ENCODE measurements at regions not wholly inside any gene's neighbourhood (a gene's known extent, or its start where the extent isn't known, plus 50 kb on each side); places are given as distances from the start of the nearest gene placed in this dataset.

DNA sequence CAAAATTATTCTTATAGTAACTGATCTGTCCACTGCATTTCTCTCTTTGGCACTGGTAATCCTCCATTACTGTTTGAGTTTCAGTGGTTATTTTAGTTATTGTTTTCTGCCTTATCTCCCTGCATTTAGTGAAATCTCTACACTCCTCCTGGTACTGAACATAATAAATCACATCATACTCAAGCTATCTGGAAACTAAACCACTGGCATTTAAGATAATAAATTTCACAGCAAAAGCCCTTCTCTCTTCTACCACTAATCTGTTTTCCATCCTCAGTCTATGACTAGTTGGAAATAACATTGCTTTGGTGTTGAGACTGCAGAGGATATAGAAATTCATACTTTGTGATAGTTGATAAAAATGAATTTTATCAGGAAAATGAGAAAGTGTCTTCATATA, 399.3 kb upstream of the FSHR start:
- TF ChIP-seq, protein P1, sequence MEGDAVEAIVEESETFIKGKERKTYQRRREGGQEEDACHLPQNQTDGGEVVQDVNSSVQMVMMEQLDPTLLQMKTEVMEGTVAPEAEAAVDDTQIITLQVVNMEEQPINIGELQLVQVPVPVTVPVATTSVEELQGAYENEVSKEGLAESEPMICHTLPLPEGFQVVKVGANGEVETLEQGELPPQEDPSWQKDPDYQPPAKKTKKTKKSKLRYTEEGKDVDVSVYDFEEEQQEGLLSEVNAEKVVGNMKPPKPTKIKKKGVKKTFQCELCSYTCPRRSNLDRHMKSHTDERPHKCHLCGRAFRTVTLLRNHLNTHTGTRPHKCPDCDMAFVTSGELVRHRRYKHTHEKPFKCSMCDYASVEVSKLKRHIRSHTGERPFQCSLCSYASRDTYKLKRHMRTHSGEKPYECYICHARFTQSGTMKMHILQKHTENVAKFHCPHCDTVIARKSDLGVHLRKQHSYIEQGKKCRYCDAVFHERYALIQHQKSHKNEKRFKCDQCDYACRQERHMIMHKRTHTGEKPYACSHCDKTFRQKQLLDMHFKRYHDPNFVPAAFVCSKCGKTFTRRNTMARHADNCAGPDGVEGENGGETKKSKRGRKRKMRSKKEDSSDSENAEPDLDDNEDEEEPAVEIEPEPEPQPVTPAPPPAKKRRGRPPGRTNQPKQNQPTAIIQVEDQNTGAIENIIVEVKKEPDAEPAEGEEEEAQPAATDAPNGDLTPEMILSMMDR (IDR thresholded peaks at IDR 0.05; ENCODE audit: low read depth, low read length) = no peak
- DNase-seq (ENCODE audit: low read depth, low spot score) = no peak
- ChIA-PET CTCF (no interaction called here), POLR2A (no interaction called here)
- Histone ChIP-seq H3K27me3 (ENCODE audit: control insufficient read depth, insufficient read depth, low read length) (no peaks in the 10 kb centered on the region), H3K27ac (ENCODE audit: low read depth, low read length) (no peak overlapping the region), H3K9me3 (ENCODE audit: control insufficient read depth, insufficient read depth, low read length) (no peaks in the 10 kb centered on the region), H3K4me3 (ENCODE audit: low read depth, low read length) (no peak overlapping the region)

DNA sequence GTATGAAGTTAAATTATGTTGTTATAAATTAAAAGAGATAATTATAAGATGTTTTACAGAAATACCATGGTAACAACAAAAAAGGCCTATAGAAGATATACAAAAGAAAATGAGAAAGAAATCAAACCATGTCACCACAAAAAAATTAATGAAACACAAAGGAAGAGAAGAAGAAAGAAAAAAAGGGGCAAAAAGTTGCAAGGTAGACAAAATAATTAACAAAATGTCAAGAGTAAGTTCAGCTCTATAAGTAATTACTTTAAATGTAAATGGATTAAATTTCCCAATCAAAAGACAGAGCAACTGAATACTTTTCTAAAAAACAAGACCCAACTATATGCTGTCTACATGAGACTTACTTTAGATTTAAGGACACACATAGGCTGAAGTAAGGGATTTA, 378.4 kb upstream of the FSHR start:
- H3K27me3 ChIP-seq (ENCODE audit: control insufficient read depth, insufficient read depth, low read length) = no peaks in the 10 kb centered on the region
- ChIA-PET CTCF (no interaction called here), POLR2A (no interaction called here)
- DNase-seq (ENCODE audit: low read depth, low spot score) = no peak
- peaks cover 7% of the 10 kb centered on the region; the same call in 1 of the 2 replicates for H3K9me3 ChIP-seq (ENCODE audit: control insufficient read depth, insufficient read depth, low read length)
- TF ChIP-seq, protein P1 (IDR thresholded peaks at IDR 0.05; ENCODE audit: low read depth, low read length) = no peak
- no peak overlapping the region for H3K27ac ChIP-seq (ENCODE audit: low read depth, low read length)
- H3K4me3 ChIP-seq (ENCODE audit: low read depth, low read length) = no peak overlapping the region

DNA sequence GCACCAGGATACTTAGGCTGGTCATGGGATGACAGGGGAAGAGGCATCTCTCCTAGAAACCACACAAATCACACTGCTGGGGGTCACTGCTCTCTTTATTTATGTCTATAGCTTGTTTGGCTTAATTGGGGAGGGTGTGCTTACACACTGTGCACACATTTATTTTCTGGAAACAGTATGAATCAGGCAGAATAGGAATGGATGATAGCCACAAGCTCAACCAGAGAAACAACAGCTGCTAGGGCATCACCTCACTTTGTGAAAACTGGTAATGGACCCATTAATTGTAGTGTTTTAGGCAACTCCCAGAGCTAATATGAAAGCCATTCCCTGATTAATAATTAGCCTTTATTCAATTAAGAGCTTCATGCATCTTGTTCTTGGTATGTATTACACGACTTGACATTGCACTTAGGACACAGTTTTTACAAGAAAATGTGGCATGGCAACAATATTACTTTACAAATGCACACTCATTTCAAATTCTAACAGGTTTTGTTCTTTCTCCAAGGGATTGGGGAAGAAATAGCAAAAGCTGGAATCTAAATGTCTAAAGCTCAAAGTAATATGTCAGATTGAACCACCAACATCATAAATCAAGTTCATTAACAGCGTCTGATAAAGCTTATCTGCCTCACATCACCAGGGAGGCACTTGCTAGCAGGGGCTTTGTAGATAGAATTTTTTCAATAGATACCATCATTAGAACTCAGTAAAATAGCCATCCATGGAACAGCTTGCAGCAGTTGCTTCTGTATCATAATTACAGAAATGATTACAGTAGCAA, 361.9 kb upstream of the FSHR start:
- Histone ChIP-seq H3K27ac (ENCODE audit: low read depth, low read length) (no peak overlapping the region), H3K9me3 (ENCODE audit: control insufficient read depth, insufficient read depth, low read length) (no peaks in the 10 kb centered on the region), H3K27me3 (ENCODE audit: control insufficient read depth, insufficient read depth, low read length) (no peaks in the 10 kb centered on the region), H3K4me3 (ENCODE audit: low read depth, low read length) (no peak overlapping the region)
- POLR2A ChIA-PET = no interaction called here
- CTCF ChIA-PET = no interaction called here
- no peak for DNase-seq (ENCODE audit: low read depth, low spot score)
- TF ChIP-seq, protein P1 (IDR thresholded peaks at IDR 0.05; ENCODE audit: low read depth, low read length) = no peak

DNA sequence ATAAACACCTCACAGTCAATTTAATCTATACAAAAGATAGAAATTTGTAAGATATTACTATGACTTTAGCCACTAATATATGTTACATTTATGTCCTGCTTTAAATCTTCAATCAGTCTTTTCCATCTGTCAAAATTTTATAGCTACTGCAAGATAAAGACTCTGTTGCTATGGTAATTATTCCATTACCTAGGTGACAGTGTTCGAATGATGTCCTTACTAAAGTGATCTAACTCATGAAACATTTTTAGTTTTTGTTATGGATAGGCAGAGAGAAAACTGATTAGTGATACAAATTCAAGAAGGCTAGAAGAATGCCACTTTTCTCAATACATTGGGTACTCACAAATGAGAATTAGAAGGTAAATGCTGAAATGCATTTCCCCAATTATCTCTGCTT, 359.9 kb upstream of the FSHR start:
- no peak for DNase-seq (ENCODE audit: low read depth, low spot score)

DNA sequence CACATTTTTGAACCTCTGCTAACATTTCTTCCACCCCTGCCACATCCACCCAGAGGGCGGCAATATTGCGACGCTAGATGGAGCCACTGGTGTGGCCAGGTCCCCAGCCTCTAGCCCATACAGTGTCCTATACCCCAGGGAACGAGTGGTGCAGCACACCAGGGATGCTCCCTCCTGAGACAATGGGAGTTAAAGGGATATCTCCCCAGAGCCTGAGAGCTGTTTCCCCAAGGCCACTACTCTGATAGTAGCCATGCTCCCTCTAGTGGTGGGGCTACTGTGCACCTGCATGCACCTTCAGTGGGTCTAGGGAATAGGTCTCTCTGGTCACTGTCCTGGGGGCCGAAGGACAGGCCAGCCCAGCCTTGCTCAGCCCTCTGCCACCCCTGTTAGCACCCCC, 336.4 kb upstream of the FSHR start:
- H3K9me3 ChIP-seq (ENCODE audit: control insufficient read depth, insufficient read depth, low read length) = peaks cover 12% of the 10 kb centered on the region
- no peaks in the 10 kb centered on the region for H3K27me3 ChIP-seq (ENCODE audit: control insufficient read depth, insufficient read depth, low read length)
- ChIA-PET CTCF (no interaction called here), POLR2A (no interaction called here)
- no peak overlapping the region for H3K4me3 ChIP-seq (ENCODE audit: low read depth, low read length)
- TF ChIP-seq, protein P1 (IDR thresholded peaks at IDR 0.05; ENCODE audit: low read depth, low read length) = no peak
- DNase-seq (ENCODE audit: low read depth, low spot score) = no peak
- no peak overlapping the region for H3K27ac ChIP-seq (ENCODE audit: low read depth, low read length)

More for the DNA sequence above, 359.9 kb upstream of the FSHR start:
- no peak overlapping the region for H3K27ac ChIP-seq (ENCODE audit: low read depth, low read length)
- CTCF ChIA-PET = no interaction called here
- no peak overlapping the region for H3K4me3 ChIP-seq (ENCODE audit: low read depth, low read length)
- TF ChIP-seq, protein P1 (IDR thresholded peaks at IDR 0.05; ENCODE audit: low read depth, low read length) = no peak
- POLR2A ChIA-PET = no interaction called here
- H3K27me3 ChIP-seq (ENCODE audit: control insufficient read depth, insufficient read depth, low read length) = no peaks in the 10 kb centered on the region
- H3K9me3 ChIP-seq (ENCODE audit: control insufficient read depth, insufficient read depth, low read length) = peaks cover 3% of the 10 kb centered on the region; the same call in 1 of the 2 replicates

All from AG04450 (cell line).